Upper lobe of left lung (tissue), 6 donors: ENCODE measurements at regions not wholly inside any gene's neighbourhood (a gene's known extent, or its start where the extent isn't known, plus 50 kb on each side); places are given as distances from the start of the nearest gene placed in this dataset.

Experiments used
- ATAC-seq, 2 donors: fragments of 200-7000 bp; cut with Tn5 transposase; one replicate each; pipeline ENCODE4 v1.9.1; 2022; ENCODE audit warnings: mild to moderate bottlenecking in 2 of 2, moderate library complexity in 2 of 2; ENCODE audit not compliant: low FRiP score in 2 of 2
- DNase-seq, 2 donors: peaks; one replicate each; pipeline ENCODE4 v3.0.0-alpha.2; 2019 to 2020
- H3K27ac ChIP-seq, 4 donors: fragments of 200-600 bp; sonication (generic); one replicate each; pipeline ENCODE4 v1.5.1; 2016 to 2019
- H3K27me3 ChIP-seq, 4 donors: fragments of 200-600 bp; sonication (generic); one replicate each; pipeline ENCODE4 v1.5.1; 2017 to 2019
- H3K36me3 ChIP-seq, 4 donors: fragments of 200-600 bp; sonication (generic); one replicate each; pipeline ENCODE4 v1.5.1; 2016 to 2019
- H3K4me1 ChIP-seq, 4 donors: fragments of 200-600 bp; sonication (generic); one replicate each; pipeline ENCODE4 v1.5.1; 2018 to 2019
- H3K4me3 ChIP-seq, 4 donors: fragments of 200-600 bp; sonication (generic); one replicate each; pipeline ENCODE4 v1.5.1; 2017 to 2019; ENCODE audit warnings: mild to moderate bottlenecking in 2 of 4, moderate library complexity in 1 of 4
- H3K9me3 ChIP-seq, 4 donors: fragments of 200-600 bp; sonication (generic); one replicate each; pipeline ENCODE4 v1.5.1; 2018 to 2019
- EP300 ChIP-seq, 4 donors: sonication (generic); formaldehyde crosslinking; IDR thresholded peaks; one replicate each; pipeline ENCODE4 v1.5.1; 2017; ENCODE audit warnings: antibody characterized with exemption in 4 of 4, control low read depth in 2 of 4
- POLR2A ChIP-seq, 4 donors: fragments of 450-650 bp; IDR thresholded peaks; one replicate each; pipeline ENCODE4 v1.5.1; 2016 to 2017; ENCODE audit warnings: antibody characterized with exemption in 4 of 4, mild to moderate bottlenecking in 2 of 4
- POLR2AphosphoS5 ChIP-seq, 2 donors: sonication (generic); formaldehyde crosslinking; IDR thresholded peaks; one replicate each; pipeline ENCODE4 v1.5.1; 2017; ENCODE audit warnings: antibody characterized with exemption in 2 of 2
- WGBS, 2 donors: methylation state at CpG; one replicate each; pipeline ENCODE4 v1.1.5; 2017 to 2018; 5-methylcytosine and 5-hydroxymethylcytosine counted together
- TF ChIP-seq, protein P1 (sequence below), 6 experiments: fragments of 450-650 bp in 4 of 6; fragments of 200-600 bp in 2 of 6; sonication (generic) in 2 of 6; IDR thresholded peaks; one replicate each; pipeline ENCODE4 v1.5.1; 2016 to 2019; ENCODE audit warnings: antibody characterized with exemption in 6 of 6
- donor health status: DM: no; HTN: no; CAD: no; lungs with moderate emphysema.
- donor health status: DM: no; HTN: yes; CAD: no; lungs with severe emphysema.

DNA sequence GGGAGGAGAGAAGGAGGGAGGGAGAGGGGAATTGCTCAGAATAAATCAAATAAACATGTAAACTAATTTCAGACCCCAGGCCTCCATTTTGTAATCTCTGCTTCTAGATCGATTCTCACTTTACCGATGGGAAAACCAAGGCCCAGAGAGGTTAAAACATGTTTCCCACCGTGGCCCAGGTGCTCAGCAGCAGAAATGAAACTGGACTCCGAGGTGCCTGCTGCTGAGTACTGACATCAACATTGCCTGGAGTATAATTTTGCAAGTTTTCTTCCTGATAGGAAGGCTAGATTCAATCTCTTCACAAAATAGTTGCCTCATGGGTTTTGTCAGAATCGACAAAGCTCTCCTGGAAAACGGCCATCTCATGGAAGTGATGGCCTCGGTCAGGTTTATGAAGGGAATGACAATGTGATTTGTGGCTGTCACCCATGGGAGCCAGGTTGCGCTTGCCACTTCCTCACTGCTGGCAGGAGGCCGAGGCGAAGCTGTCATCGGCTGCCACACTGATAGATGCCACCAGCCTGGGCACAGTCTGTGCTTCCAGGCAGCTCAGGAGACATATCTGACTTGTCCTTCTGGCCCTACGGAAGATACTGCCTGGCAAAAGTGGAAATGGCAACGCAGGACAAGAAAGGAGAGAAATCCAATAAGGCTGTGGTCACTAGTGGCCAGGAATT lies 133.1 kb upstream of the LRRN1 start:
- no peak overlapping the region for H3K27ac ChIP-seq
- no peaks in the 10 kb centered on the region for H3K9me3 ChIP-seq
- ATAC-seq (no peak), DNase-seq (peak in 1 of 2 donors; percentile 11)
- H3K4me1 ChIP-seq = no peaks in the 10 kb centered on the region
- no peak overlapping the region for H3K4me3 ChIP-seq
- no peak for TF ChIP-seq EP300 (IDR thresholded peaks at IDR 0.05)
- TF ChIP-seq POLR2AphosphoS5 (IDR thresholded peaks at IDR 0.05) = no peak
- TF ChIP-seq, protein P1, sequence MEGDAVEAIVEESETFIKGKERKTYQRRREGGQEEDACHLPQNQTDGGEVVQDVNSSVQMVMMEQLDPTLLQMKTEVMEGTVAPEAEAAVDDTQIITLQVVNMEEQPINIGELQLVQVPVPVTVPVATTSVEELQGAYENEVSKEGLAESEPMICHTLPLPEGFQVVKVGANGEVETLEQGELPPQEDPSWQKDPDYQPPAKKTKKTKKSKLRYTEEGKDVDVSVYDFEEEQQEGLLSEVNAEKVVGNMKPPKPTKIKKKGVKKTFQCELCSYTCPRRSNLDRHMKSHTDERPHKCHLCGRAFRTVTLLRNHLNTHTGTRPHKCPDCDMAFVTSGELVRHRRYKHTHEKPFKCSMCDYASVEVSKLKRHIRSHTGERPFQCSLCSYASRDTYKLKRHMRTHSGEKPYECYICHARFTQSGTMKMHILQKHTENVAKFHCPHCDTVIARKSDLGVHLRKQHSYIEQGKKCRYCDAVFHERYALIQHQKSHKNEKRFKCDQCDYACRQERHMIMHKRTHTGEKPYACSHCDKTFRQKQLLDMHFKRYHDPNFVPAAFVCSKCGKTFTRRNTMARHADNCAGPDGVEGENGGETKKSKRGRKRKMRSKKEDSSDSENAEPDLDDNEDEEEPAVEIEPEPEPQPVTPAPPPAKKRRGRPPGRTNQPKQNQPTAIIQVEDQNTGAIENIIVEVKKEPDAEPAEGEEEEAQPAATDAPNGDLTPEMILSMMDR (IDR thresholded peaks at IDR 0.05) = no peak
- TF ChIP-seq POLR2A (IDR thresholded peaks at IDR 0.05) = no peak
- H3K27me3 ChIP-seq = no peaks in the 10 kb centered on the region
- WGBS, 2 donors = 63 to 68% methylated on average over 9 to 13 of the region's 13 CpGs
- no peaks in the 10 kb centered on the region for H3K36me3 ChIP-seq

DNA sequence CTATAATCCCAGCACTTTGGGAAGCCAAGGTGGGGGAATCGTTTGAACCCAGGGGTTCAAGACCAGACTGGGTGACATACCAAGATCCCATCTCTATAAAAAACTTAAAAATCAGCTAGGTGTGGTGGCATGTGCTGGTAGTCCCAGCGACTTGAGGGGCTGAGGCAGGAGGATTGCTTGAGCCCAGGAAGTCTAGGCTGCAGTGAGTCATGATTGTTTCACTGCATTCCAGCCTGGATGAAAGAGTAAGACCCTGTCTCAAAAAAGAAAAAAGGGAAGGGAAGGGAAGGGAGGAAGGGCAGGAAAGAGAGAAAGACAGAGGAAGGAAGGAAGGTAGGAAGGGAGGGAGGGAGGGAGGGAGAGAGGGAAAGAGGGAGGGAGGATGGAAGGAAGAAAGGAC lies 133.7 kb upstream of the LRRN1 start:
- WGBS, 2 donors = 73 to 88% methylated on average over 2 of the region's 2 CpGs
- no peak for ATAC-seq
- no peaks in the 10 kb centered on the region for H3K36me3 ChIP-seq

DNA sequence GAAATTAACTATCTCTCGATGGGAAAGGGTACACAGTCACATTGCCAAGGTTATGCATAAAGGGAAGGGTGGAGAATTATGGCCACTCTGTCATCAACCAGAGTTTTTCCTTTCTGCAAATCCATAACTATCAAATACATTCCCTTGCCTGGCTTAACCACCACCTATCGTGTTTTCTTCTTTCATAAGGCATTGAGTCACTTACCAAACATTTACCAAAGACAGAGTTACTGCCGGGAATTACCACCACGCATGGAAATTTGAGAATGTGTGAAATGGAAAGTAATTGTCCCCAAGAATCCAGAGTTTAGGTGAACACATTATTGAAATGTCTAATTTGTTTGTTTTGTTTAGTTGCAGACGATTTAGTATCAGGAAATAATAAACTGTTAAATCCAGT lies 134.3 kb upstream of the LRRN1 start:
- Histone ChIP-seq H3K4me1 (no peaks in the 10 kb centered on the region), H3K27ac (no peak overlapping the region), H3K27me3 (no peaks in the 10 kb centered on the region), H3K9me3 (no peaks in the 10 kb centered on the region), H3K36me3 (no peaks in the 10 kb centered on the region), H3K4me3 (no peak overlapping the region)
- DNase-seq (no peak), ATAC-seq (no peak)
- WGBS, 2 donors = 81 to 83% methylated on average over 5 of the region's 5 CpGs
- TF ChIP-seq EP300 (IDR thresholded peaks at IDR 0.05) (no peak), POLR2AphosphoS5 (IDR thresholded peaks at IDR 0.05) (no peak), POLR2A (IDR thresholded peaks at IDR 0.05) (no peak)
- TF ChIP-seq, protein P1 (IDR thresholded peaks at IDR 0.05) = no peak

More for the DNA sequence above, 133.7 kb upstream of the LRRN1 start:
- Histone ChIP-seq H3K4me1 (no peaks in the 10 kb centered on the region), H3K4me3 (no peak overlapping the region), H3K9me3 (no peaks in the 10 kb centered on the region), H3K27me3 (no peaks in the 10 kb centered on the region), H3K27ac (no peak overlapping the region)
- DNase-seq = no peak
- TF ChIP-seq EP300 (IDR thresholded peaks at IDR 0.05) (no peak), POLR2AphosphoS5 (IDR thresholded peaks at IDR 0.05) (no peak), POLR2A (IDR thresholded peaks at IDR 0.05) (no peak)
- TF ChIP-seq, protein P1 (IDR thresholded peaks at IDR 0.05) = no peak

DNA sequence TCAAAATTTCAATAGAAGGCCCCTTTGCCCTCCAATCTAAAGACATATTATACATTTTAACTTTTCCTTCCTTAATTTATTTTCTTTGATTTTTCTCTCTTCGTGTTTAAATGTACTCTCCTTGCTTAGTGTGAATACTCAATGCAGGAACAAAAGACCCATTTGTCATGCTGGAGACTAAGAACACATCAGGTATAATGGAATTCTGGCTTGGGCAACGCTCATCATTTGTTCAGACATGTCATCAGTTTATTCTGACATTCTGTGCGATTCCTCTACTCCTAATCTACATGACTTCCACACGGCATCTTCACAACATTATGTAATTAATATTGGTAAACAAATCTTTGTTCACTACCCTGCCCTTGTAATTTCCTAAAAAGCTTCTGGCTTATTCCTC lies 136.6 kb upstream of the LRRN1 start:
- Histone ChIP-seq H3K36me3 (no peaks in the 10 kb centered on the region), H3K4me3 (no peak overlapping the region), H3K9me3 (peaks cover 0 to 5% (median 0%) of the 10 kb centered on the region in 4 donors), H3K27me3 (no peaks in the 10 kb centered on the region), H3K27ac (no peak overlapping the region), H3K4me1 (no peaks in the 10 kb centered on the region)
- no peak for ATAC-seq
- no peak for DNase-seq
- 75 to 79% methylated on average over 4 of the region's 4 CpGs for WGBS, 2 donors
- TF ChIP-seq EP300 (IDR thresholded peaks at IDR 0.05) = no peak
- TF ChIP-seq, protein P1 (IDR thresholded peaks at IDR 0.05) = no peak
- no peak for TF ChIP-seq POLR2AphosphoS5 (IDR thresholded peaks at IDR 0.05)
- no peak for TF ChIP-seq POLR2A (IDR thresholded peaks at IDR 0.05)

DNA sequence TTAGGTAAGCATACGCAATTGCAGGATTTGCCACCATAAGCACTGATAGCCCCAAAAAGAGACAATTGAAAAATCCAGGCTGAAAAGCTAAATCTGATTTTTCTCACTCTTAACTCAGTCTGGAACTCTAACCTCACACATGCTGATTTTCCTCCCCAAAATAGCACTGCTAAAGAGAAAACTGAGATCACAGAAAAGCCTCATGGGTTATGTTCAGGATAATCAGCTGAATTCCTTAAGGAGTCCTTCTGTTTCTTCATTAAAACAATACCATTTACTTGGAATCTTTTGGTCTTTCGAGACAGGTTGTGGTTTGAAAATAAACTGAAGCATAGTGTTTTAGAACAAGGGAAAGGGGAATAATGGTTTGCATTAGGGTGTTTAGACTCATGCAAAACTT lies 144.3 kb upstream of the LRRN1 start:
- DNase-seq = no peak
- no peaks in the 10 kb centered on the region for H3K36me3 ChIP-seq
- TF ChIP-seq, protein P1 (IDR thresholded peaks at IDR 0.05) = no peak
- TF ChIP-seq POLR2A (IDR thresholded peaks at IDR 0.05) = no peak
- no peak for TF ChIP-seq EP300 (IDR thresholded peaks at IDR 0.05)
- no peak for TF ChIP-seq POLR2AphosphoS5 (IDR thresholded peaks at IDR 0.05)
- no peak overlapping the region for H3K27ac ChIP-seq
- H3K4me1 ChIP-seq = no peaks in the 10 kb centered on the region
- H3K4me3 ChIP-seq = no peak overlapping the region
- ATAC-seq = no peak
- H3K27me3 ChIP-seq = no peaks in the 10 kb centered on the region
- H3K9me3 ChIP-seq = peaks cover 0 to 5% (median 0%) of the 10 kb centered on the region in 4 donors
- 87 to 88% methylated on average over 2 of the region's 2 CpGs for WGBS, 2 donors
